ENCODE measurements at regions not wholly inside any gene's neighbourhood (a gene's known extent, or its start where the extent isn't known, plus 50 kb on each side); places are given as distances from the start of the nearest gene placed in this dataset.

DNA sequence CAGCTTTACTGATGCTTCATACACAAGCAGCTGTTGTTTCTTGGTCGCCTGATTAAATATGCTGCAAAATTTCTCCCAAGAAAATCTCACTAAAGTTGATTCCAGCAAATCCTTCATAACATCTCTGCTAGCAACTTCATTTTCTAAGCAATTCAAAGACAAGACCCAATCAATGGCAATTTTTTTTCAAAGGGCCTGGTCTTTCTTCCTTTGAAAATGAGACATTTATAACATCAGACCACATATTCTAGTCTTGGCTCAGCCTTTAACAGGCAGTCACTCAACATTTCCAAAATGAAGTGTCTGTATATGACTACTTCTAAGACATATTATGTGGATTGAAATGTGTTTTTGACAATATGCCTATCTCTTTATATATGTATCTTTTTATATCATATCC lies 702.6 kb downstream of the KCNA4 start:
- intact Hi-C loops (cut with micrococcal nuclease; ENCODE audit: unreplicated experiment), result no loop called here
- no peaks in the 10 kb centered on the region for H3K9me3 Mint-ChIP-seq (ENCODE audit: low read depth, unreplicated experiment)
- TF ChIP-seq, protein P1, sequence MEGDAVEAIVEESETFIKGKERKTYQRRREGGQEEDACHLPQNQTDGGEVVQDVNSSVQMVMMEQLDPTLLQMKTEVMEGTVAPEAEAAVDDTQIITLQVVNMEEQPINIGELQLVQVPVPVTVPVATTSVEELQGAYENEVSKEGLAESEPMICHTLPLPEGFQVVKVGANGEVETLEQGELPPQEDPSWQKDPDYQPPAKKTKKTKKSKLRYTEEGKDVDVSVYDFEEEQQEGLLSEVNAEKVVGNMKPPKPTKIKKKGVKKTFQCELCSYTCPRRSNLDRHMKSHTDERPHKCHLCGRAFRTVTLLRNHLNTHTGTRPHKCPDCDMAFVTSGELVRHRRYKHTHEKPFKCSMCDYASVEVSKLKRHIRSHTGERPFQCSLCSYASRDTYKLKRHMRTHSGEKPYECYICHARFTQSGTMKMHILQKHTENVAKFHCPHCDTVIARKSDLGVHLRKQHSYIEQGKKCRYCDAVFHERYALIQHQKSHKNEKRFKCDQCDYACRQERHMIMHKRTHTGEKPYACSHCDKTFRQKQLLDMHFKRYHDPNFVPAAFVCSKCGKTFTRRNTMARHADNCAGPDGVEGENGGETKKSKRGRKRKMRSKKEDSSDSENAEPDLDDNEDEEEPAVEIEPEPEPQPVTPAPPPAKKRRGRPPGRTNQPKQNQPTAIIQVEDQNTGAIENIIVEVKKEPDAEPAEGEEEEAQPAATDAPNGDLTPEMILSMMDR (IDR thresholded peaks at IDR 0.05; ENCODE audit: unreplicated experiment), result no peak
- CTCF ChIA-PET, result no interaction called here
- DNase-seq, result no peak
- BruUV-seq (replicated peaks), result no TSS peak
- peaks cover 31% of the 10 kb centered on the region for H3K4me1 Mint-ChIP-seq (ENCODE audit: low read depth, unreplicated experiment)
- H3K36me3 Mint-ChIP-seq (ENCODE audit: insufficient read depth, unreplicated experiment), result no peaks in the 10 kb centered on the region
- H3K4me3 Mint-ChIP-seq (ENCODE audit: low read depth, unreplicated experiment), result no peak overlapping the region
- H3K27ac Mint-ChIP-seq (ENCODE audit: unreplicated experiment), result no peak overlapping the region
- H3K27me3 Mint-ChIP-seq (ENCODE audit: unreplicated experiment), result no peaks in the 10 kb centered on the region

DNA sequence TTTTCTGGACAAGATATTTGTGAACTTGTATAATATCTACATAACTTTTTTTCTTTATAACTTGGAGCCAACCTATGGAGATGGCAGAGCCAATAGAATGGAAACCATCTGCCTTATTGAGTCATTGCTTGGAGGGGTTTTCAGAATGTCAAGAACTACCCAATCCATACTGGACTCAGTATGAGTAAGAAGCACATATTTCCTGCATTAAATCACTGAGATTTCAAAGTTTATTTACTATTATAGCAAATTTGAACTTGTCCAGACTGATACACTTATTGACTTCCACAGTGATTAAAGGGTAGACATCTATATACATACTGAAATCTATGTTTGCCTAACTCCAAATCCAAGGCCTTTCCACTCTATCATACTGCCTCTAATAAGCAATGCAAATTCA lies 704.0 kb downstream of the KCNA4 start:
- Mint-ChIP-seq H3K27ac (ENCODE audit: unreplicated experiment) (no peak overlapping the region), H3K9me3 (ENCODE audit: low read depth, unreplicated experiment) (no peaks in the 10 kb centered on the region), H3K36me3 (ENCODE audit: insufficient read depth, unreplicated experiment) (no peaks in the 10 kb centered on the region), H3K4me3 (ENCODE audit: low read depth, unreplicated experiment) (no peak overlapping the region), H3K4me1 (ENCODE audit: low read depth, unreplicated experiment) (peaks cover 25% of the 10 kb centered on the region), H3K27me3 (ENCODE audit: unreplicated experiment) (no peaks in the 10 kb centered on the region)
- TF ChIP-seq, protein P1 (IDR thresholded peaks at IDR 0.05; ENCODE audit: unreplicated experiment), result no peak
- BruUV-seq (replicated peaks), result no TSS peak
- no peak for DNase-seq
- CTCF ChIA-PET, result no interaction called here
- intact Hi-C loops (cut with micrococcal nuclease; ENCODE audit: unreplicated experiment), result no loop called here

DNA sequence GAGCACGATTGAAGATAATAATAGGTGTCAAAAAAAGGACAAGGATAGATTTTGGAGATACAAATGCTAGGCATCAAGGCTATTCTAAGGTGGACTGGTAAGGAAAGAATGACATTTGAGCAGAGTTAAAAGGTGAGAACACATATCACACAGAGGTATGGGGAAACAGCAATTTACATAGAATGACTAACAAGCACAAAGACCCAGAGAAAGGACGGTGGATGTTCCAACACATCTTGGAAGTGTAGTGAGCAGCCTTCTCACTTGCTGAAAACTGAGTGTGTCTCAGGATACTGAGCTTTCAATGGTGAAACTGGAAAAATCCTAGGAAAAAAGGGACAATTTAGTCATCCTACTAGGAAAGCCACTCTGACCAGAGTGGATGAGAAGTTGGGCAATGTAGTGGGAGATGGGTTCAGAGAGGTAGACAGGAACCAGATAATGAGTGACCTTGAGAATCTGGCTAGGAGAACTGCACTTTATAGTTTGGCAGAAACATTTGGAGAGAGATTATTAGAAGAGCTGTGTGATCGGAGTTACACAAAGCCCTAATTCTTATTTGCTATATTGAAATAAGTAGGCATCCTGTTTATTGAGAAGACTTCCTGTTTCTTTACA lies 706.0 kb downstream of the KCNA4 start:
- no TSS peak for BruUV-seq (replicated peaks)
- Mint-ChIP-seq H3K4me1 (ENCODE audit: low read depth, unreplicated experiment) (peaks cover 23% of the 10 kb centered on the region), H3K36me3 (ENCODE audit: insufficient read depth, unreplicated experiment) (no peaks in the 10 kb centered on the region), H3K9me3 (ENCODE audit: low read depth, unreplicated experiment) (no peaks in the 10 kb centered on the region), H3K27me3 (ENCODE audit: unreplicated experiment) (no peaks in the 10 kb centered on the region), H3K27ac (ENCODE audit: unreplicated experiment) (no peak overlapping the region), H3K4me3 (ENCODE audit: low read depth, unreplicated experiment) (no peak overlapping the region)
- CTCF ChIA-PET, result interaction anchor here (0.5 kb wide), 1 partner anchor 9 kb away, joined by 9 read pairs; no protein-coding TSS in a partner anchor
- intact Hi-C loops (cut with micrococcal nuclease; ENCODE audit: unreplicated experiment), result no loop called here
- no peak for DNase-seq
- TF ChIP-seq, protein P1 (IDR thresholded peaks at IDR 0.05; ENCODE audit: unreplicated experiment), result no peak

DNA sequence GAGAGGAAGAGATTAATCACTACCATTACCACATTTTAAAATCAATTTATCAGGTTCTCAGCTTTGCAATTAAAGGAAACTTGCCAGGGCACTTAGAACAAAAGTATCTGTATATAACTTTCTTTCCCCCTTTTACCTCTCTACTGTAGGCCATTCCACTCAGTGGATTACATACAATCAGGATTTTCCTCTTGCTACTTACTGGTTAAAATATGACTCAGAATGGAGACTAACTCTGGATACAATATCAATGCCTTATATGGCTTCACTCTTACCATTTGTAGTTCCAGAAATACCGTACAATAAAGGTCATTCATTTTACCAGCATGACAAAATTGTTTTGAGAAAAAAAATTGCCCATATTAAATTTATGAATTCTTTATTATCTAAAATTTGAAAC lies 706.8 kb downstream of the KCNA4 start:
- DNase-seq, result no peak
- peak overlapping the region; percentile 50 for H3K27ac Mint-ChIP-seq (ENCODE audit: unreplicated experiment)
- no TSS peak for BruUV-seq (replicated peaks)

More for the DNA sequence above, 706.8 kb downstream of the KCNA4 start:
- TF ChIP-seq, protein P1 (IDR thresholded peaks at IDR 0.05; ENCODE audit: unreplicated experiment), result no peak
- CTCF ChIA-PET, result interaction anchor here (1.7 kb wide), 1 partner anchor 12 kb away, joined by 4 read pairs; no protein-coding TSS in a partner anchor
- H3K4me1 Mint-ChIP-seq (ENCODE audit: low read depth, unreplicated experiment), result peaks cover 23% of the 10 kb centered on the region
- intact Hi-C loops (cut with micrococcal nuclease; ENCODE audit: unreplicated experiment), result no loop called here
- H3K27me3 Mint-ChIP-seq (ENCODE audit: unreplicated experiment), result no peaks in the 10 kb centered on the region
- no peaks in the 10 kb centered on the region for H3K36me3 Mint-ChIP-seq (ENCODE audit: insufficient read depth, unreplicated experiment)
- no peak overlapping the region for H3K4me3 Mint-ChIP-seq (ENCODE audit: low read depth, unreplicated experiment)
- H3K9me3 Mint-ChIP-seq (ENCODE audit: low read depth, unreplicated experiment), result no peaks in the 10 kb centered on the region

Measured in Calu3 (cell line).